GM12878 (cell line): ENCODE measurements at regions not wholly inside any gene's neighbourhood (a gene's known extent, or its start where the extent isn't known, plus 50 kb on each side); places are given as distances from the start of the nearest gene placed in this dataset.

ENCODE experiments used
- ATAC-seq: fragments of 200-7000 bp; cut with Tn5 transposase; 3 replicates; pipeline ENCODE4 v1.9.1; 2020; ENCODE audit warnings: mild to moderate bottlenecking, moderate library complexity
- BruUV-seq: library from RNA; stranded (reverse); fragments of 400-500 nt; replicated peaks from 2 replicates; lab custom pipeline; 2021; lab: Mats Ljungman, UMichigan
- CTCF ChIA-PET: fragments of 300-600 bp; sonication (Branson Sonifier 250); formaldehyde crosslinking; extraction: SDS; loops from one replicate; lab custom pipeline; 2021; ENCODE audit warnings: inconsistent platforms; lab: Yijun Ruan, JAX
- POLR2A ChIA-PET: fragments of 350-600 bp; formaldehyde crosslinking; extraction: SDS; loops from one replicate; lab custom pipeline; 2021; ENCODE audit warnings: inconsistent platforms; lab: Charles Lee
- RAD21 ChIA-PET: fragments of 300-600 bp; sonication (Branson Sonifier 250); formaldehyde crosslinking; loops from one replicate; lab custom pipeline; 2023; ENCODE audit warnings: antibody characterized with exemption; ENCODE audit not compliant: unreplicated experiment; lab: Charles Lee
- SMC1A ChIA-PET: fragments of 300-600 bp; sonication (Branson Sonifier 250); formaldehyde crosslinking; loops from one replicate; lab custom pipeline; 2023; ENCODE audit not compliant: unreplicated experiment, uncharacterized antibody; lab: Charles Lee
- DNase-seq: peaks from one replicate; pipeline ENCODE4 v3.0.0-alpha.2; 2011; ENCODE audit warnings: low read depth, low spot score
- FAIRE-seq: peaks from 3 replicates; lab custom pipeline; 2011; peaks lifted over from hg19 to GRCh38; lab: Jason Lieb, UNC
- H2AFZ ChIP-seq: 2 replicates; pipeline ENCODE4 v1.6.0; 2011; ENCODE audit warnings: low read depth, low read length, control low read depth; ENCODE audit not compliant: control insufficient read depth
- H3K27ac ChIP-seq: 2 replicates; pipeline ENCODE4 v1.5.1; 2011; ENCODE audit warnings: control low read depth; ENCODE audit not compliant: control insufficient read depth, insufficient read depth
- H3K27me3 ChIP-seq, 2 experiments: replicated peaks in 1 of 2; 2 replicates each; pipeline versions ENCODE4 v1.6.0 to v1.6.1; 2011; ENCODE audit warnings: low read length in 1 of 2; ENCODE audit not compliant: control insufficient read depth in 2 of 2, insufficient read depth in 2 of 2
- H3K36me3 ChIP-seq, 2 experiments: 2 replicates each; pipeline ENCODE4 v1.5.1; 2011; ENCODE audit warnings: low read length in 1 of 2; ENCODE audit not compliant: control insufficient read depth in 2 of 2, insufficient read depth in 2 of 2
- H3K4me1 ChIP-seq: 2 replicates; pipeline ENCODE4 v1.6.1; 2011; ENCODE audit warnings: mild to moderate bottlenecking, low read length, moderate library complexity, mixed read lengths; ENCODE audit not compliant: control insufficient read depth, insufficient read depth
- H3K4me2 ChIP-seq: 2 replicates; pipeline ENCODE4 v1.6.0; 2011; ENCODE audit warnings: control low read depth; ENCODE audit not compliant: control insufficient read depth, insufficient read depth
- H3K4me3 ChIP-seq: fragments of 200-600 bp; sonication (generic); 2 replicates; pipeline ENCODE4 v1.5.1; 2016
- H3K79me2 ChIP-seq: 2 replicates; pipeline ENCODE4 v1.6.0; 2011; ENCODE audit warnings: low read length; ENCODE audit not compliant: control insufficient read depth, insufficient read depth
- H3K9ac ChIP-seq: 2 replicates; pipeline ENCODE4 v1.8.0; 2011; ENCODE audit warnings: low read length, control low read depth, mixed read lengths; ENCODE audit not compliant: control insufficient read depth, insufficient read depth
- H3K9me3 ChIP-seq: replicated peaks from 3 replicates; pipeline ENCODE4 v1.5.1; 2011; ENCODE audit warnings: mild to moderate bottlenecking, low read length; ENCODE audit not compliant: control insufficient read depth, insufficient read depth
- H4K20me1 ChIP-seq: 2 replicates; pipeline ENCODE4 v1.6.0; 2011; ENCODE audit not compliant: control insufficient read depth, insufficient read depth
- BCL11A ChIP-seq: IDR thresholded peaks from 2 replicates; pipeline ENCODE4 v1.6.1; 2011; ENCODE audit warnings: low read depth, low read length
- BCLAF1 ChIP-seq: fragments of 450-650 bp; IDR thresholded peaks from 2 replicates; pipeline ENCODE4 v1.6.1; 2017; ENCODE audit warnings: antibody characterized with exemption, mild to moderate bottlenecking, moderate library complexity
- BMI1 ChIP-seq: fragments of 450-650 bp; IDR thresholded peaks from 2 replicates; pipeline ENCODE4 v1.6.1; 2016; ENCODE audit warnings: mild to moderate bottlenecking, moderate library complexity, borderline replicate concordance
- BRCA1 ChIP-seq: IDR thresholded peaks from 2 replicates; pipeline ENCODE4 v1.6.1; 2011; ENCODE audit warnings: low read depth, low read length, improper control_type of control experiment
- IKZF2 ChIP-seq, 2 experiments: fragments of 450-650 bp; IDR thresholded peaks; 2 replicates each; pipeline ENCODE4 v1.6.1; 2017; ENCODE audit warnings: mild to moderate bottlenecking in 2 of 2, moderate library complexity in 2 of 2
- KDM1A ChIP-seq: fragments of 200-600 bp; sonication (generic); IDR thresholded peaks from 2 replicates; pipeline ENCODE4 v1.6.1; 2016; ENCODE audit warnings: borderline replicate concordance
- MTA2 ChIP-seq: fragments of 450-650 bp; IDR thresholded peaks from 2 replicates; pipeline ENCODE4 v1.6.1; 2016; ENCODE audit warnings: low read depth, mild to moderate bottlenecking, moderate library complexity
- NR2C2 ChIP-seq: IDR thresholded peaks from 2 replicates; pipeline ENCODE4 v1.6.1; 2011; ENCODE audit warnings: borderline replicate concordance, low read depth; ENCODE audit not compliant: control insufficient read depth, insufficient read length
- PBX3 ChIP-seq: IDR thresholded peaks from 2 replicates; pipeline ENCODE4 v1.6.1; 2011; ENCODE audit warnings: mild to moderate bottlenecking, low read depth, low read length, moderate library complexity; ENCODE audit not compliant: insufficient replicate concordance
- POLR2AphosphoS5 ChIP-seq: IDR thresholded peaks from 2 replicates; pipeline ENCODE4 v1.6.1; 2011; ENCODE audit warnings: mild to moderate bottlenecking, low read length, inconsistent platforms
- RAD21 ChIP-seq: IDR thresholded peaks from 2 replicates; pipeline ENCODE4 v1.6.1; 2011; ENCODE audit warnings: mild to moderate bottlenecking, low read depth, low read length, moderate library complexity; ENCODE audit not compliant: insufficient read depth
- RB1 ChIP-seq: fragments of 450-650 bp; formaldehyde crosslinking; IDR thresholded peaks from 2 replicates; pipeline ENCODE4 v1.6.1; 2017; ENCODE audit warnings: mild to moderate bottlenecking, borderline replicate concordance
- SIN3A ChIP-seq: IDR thresholded peaks from 2 replicates; pipeline ENCODE4 v1.6.1; 2012; ENCODE audit warnings: low read depth, low read length, improper control_type of control experiment
- SMAD5 ChIP-seq: IDR thresholded peaks from 2 replicates; pipeline ENCODE4 v1.6.1; 2016; ENCODE audit warnings: antibody characterized with exemption, low read depth
- SMC3 ChIP-seq: IDR thresholded peaks from 2 replicates; pipeline ENCODE4 v1.6.1; 2011; ENCODE audit warnings: low read length, improper control_type of control experiment, borderline replicate concordance
- SREBF2 ChIP-seq: IDR thresholded peaks from 2 replicates; pipeline ENCODE4 v1.6.1; 2012; ENCODE audit warnings: mild to moderate bottlenecking, low read length
- TBL1XR1 ChIP-seq: IDR thresholded peaks from 2 replicates; pipeline ENCODE4 v1.6.1; 2012; ENCODE audit warnings: low read depth, low read length, improper control_type of control experiment
- ZNF217 ChIP-seq: fragments of 450-650 bp; IDR thresholded peaks from 2 replicates; pipeline ENCODE4 v1.6.1; 2017; ENCODE audit warnings: antibody characterized with exemption, mild to moderate bottlenecking
- ZNF622 ChIP-seq: fragments of 450-650 bp; IDR thresholded peaks from 2 replicates; pipeline ENCODE4 v1.6.1; 2017; ENCODE audit warnings: mild to moderate bottlenecking, inconsistent platforms
- ZZZ3 ChIP-seq: IDR thresholded peaks from 2 replicates; pipeline ENCODE4 v1.6.1; 2011; ENCODE audit warnings: low read depth; ENCODE audit not compliant: control insufficient read depth, insufficient read length
- WGBS: methylation state at CpG from one replicate; pipeline ENCODE4 v1.1.6; 2016; ENCODE audit warnings: low lambda C conversion rate; ENCODE audit not compliant: insufficient replicate concordance, insufficient coverage; ENCODE audit errors: missing lambda C conversion rate; 5-methylcytosine and 5-hydroxymethylcytosine counted together
- in situ Hi-C: fragments of 300-500 bp; cut with MboI; formaldehyde crosslinking; loops from 9 replicates; pipeline ENCODE4 v1.14.3; 2018; ENCODE audit warnings: mixed read lengths
- intact Hi-C: fragments of 100-400 bp; cut with micrococcal nuclease; formaldehyde crosslinking; loops from one replicate; pipeline ENCODE4 v1.14.2; 2022; ENCODE audit not compliant: unreplicated experiment

GRCh38 chr22:47561115-47561675, 798.7 kb downstream of the TBC1D22A start (continued):
- TF ChIP-seq RB1 = no peak
- TF ChIP-seq, all 136 proteins: peak for 0

- no peak for TF ChIP-seq BCL11A
- TF ChIP-seq TBL1XR1 = no peak
- no peak for TF ChIP-seq SMAD5
- no peak for TF ChIP-seq ZNF217
- no peak for TF ChIP-seq ZZZ3
- no peak for TF ChIP-seq PBX3
- no peak for TF ChIP-seq ZNF622
- TF ChIP-seq SMC3 = no peak
- TF ChIP-seq BMI1 = no peak
- TF ChIP-seq MTA2 = no peak
- TF ChIP-seq SREBF2 = no peak
- no peak for TF ChIP-seq IKZF2 (IDR thresholded peaks at IDR 0.05)
- TF ChIP-seq POLR2AphosphoS5 = no peak
- no peak for TF ChIP-seq RAD21
- no peak for TF ChIP-seq KDM1A
- no peak for TF ChIP-seq BRCA1
- no peak for TF ChIP-seq SIN3A
- no peak for TF ChIP-seq NR2C2
- no peak for TF ChIP-seq BCLAF1
- no peaks in the 10 kb centered on the region for H4K20me1 ChIP-seq
- ChIA-PET RAD21 (no interaction called here), POLR2A (no interaction called here), SMC1A (no interaction called here), CTCF (no interaction called here)
- no peak overlapping the region for H3K4me3 ChIP-seq
- H3K9ac ChIP-seq = no peak overlapping the region
- no peaks in the 10 kb centered on the region; the same call in 2 of the 3 replicates for H3K9me3 ChIP-seq
- no TSS peak for BruUV-seq
- intact Hi-C loops = no loop called here
- H3K4me2 ChIP-seq = no peak overlapping the region
- no peaks in the 10 kb centered on the region for H3K36me3 ChIP-seq
- DNase-seq = no peak
- H3K4me1 ChIP-seq = no peaks in the 10 kb centered on the region
- ATAC-seq = no peak
- 27% methylated on average over 13 of the region's 16 CpGs for WGBS
- H3K27me3 ChIP-seq = no peaks in the 10 kb centered on the region
- H2AFZ ChIP-seq = no peak overlapping the region
- no peaks in the 10 kb centered on the region for H3K79me2 ChIP-seq
- no peak overlapping the region for H3K27ac ChIP-seq
- no peak for FAIRE-seq
- in situ Hi-C loops = no loop called here
These were observed 796.6 kb downstream of the TBC1D22A start for GRCh38 chr22:47558828-47559700.
